Activated CD4-positive, alpha-beta T cell treated with anti-CD3 and anti-CD28 coated beads, Interleukin-2, amount 50 U/mL, for 16 hours (primary cell): ENCODE measurements at regions not wholly inside any gene's neighbourhood (a gene's known extent, or its start where the extent isn't known, plus 50 kb on each side); places are given as distances from the start of the nearest gene placed in this dataset.

ENCODE experiments used
- DNase-seq: peaks from one replicate; pipeline ENCODE4 v3.0.0-alpha.2; 2020

DNA sequence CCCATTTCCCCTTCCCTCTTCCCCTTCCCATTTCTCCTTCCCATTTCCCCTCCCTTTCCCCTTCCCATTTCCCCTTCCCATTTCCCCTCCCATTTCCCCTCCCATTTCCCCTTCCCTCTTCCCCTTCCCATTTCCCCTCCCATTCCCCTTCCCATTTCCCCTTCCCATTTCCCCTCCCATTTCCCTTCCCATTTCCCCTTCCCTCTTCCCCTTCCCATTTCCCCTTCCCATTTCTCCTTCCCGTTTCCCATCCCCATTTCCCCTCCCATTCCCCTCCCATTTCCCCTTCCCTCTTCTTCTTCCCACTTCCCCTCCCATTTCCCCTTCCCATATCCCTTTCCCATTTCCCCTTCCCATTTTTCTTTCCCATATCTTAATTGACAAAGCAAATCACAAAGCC is 109.0 kb downstream of the OLFM1 start:
- DNase-seq = no peak

DNA sequence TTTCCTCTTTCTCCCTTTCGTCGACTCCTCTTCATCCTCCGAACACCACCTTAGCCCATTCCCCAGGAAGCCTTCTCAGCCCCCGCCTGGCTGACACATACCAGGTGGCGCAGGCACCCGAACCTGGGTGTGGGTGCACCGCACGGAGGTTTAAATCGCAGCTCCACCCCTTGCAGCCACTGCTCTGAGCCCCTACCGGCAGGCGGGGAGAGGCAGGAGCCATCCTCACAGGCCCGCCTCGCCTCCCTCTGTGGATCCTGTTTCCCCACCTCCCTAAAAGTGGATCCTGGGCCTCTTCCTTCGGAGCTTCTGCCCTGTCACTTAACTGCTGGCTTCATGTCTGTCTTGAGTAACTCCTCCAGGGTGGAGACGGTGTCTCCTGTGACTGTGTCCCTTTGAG is 110.7 kb downstream of the OLFM1 start:
- no peak for DNase-seq

DNA sequence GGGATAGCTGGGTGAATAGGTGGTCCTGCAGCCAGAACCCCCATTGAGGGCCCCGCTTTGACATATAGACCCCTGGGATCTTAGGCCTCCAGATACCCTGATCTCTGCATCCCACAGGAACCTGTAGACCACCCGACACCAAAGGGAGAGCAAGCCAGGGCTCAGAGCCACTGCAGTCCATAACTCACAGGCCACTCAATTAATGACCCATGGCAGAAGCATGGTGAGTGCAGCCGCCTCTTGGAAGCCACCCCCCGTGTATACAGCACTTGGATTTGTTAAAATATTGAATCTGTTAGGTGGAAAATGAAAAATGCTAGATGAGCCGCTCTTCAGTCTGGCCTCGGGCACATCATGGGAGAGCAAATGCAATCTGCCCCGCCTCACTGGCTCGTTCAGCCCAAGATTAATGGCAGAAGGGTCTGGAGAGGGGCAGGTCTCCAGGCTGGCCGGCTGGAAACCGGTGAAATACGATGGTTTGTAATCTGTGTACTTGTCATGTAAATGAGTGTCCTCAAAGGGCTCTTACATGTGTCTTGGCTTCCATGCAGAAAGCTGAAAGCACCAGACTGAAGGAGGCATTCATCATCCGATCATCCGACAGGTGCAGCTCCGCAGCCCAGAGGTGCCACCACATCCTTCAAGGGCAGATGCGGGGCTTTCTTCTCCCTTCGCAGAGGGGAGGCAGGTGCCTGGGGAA is 111.3 kb downstream of the OLFM1 start:
- no peak for DNase-seq

DNA sequence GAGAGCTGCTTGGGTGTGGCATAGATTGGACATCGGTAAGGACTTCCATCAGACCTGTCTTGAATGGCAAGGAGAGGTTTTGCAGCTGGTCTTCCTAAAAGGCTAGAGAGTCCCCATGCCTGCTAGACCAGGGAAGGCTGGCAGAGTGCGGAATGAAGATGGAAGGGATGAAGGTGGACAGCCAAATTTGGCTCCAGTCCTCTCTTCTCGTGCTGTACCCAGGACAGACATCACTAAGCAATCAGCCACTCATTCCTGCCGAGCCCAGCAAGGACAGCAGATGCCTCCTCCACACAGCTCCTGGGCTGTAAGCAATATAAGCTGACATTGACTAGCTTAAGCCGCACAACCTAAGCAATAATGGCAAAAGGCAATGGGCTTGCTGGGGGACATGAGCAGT is 112.0 kb downstream of the OLFM1 start:
- no peak for DNase-seq

DNA sequence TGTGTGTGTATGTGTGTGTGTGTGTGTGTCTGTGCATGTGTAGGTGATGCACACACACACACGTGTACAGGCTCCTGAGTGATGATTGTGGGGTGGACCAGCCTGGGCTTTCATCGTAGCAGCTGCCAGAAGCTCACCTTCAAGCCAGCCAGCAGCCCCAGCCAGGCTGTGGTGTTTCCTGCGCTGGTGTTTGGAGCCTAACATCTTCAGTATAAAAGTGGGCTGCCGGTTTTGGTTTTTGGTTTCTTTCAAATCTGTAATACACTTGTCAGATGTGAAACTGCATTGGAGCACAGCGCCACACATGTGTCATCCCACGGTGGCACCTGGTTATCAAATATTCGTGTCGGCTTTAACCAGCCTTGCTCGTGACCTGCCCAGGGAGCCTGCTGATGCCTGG is 114.2 kb downstream of the OLFM1 start:
- DNase-seq = no peak

DNA sequence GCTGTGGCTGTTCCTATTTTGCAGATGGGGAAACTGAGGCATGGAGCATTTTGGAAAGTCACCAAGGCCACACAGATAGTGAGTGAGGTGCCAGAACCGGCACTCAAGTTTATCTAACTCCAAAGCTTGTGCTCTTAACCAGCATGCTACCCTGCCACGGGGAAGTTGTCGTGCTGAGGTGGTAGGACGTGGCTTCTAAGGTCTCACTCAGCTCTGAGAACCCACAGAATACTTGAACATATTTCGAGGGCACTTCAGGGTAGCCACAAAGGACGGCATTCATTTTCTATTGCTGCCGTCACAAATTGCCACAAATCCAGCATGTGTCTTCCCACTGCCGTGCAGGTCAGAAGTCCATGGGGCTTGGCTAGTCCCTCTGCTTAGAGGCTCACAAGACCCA is 116.7 kb downstream of the OLFM1 start:
- DNase-seq = no peak

DNA sequence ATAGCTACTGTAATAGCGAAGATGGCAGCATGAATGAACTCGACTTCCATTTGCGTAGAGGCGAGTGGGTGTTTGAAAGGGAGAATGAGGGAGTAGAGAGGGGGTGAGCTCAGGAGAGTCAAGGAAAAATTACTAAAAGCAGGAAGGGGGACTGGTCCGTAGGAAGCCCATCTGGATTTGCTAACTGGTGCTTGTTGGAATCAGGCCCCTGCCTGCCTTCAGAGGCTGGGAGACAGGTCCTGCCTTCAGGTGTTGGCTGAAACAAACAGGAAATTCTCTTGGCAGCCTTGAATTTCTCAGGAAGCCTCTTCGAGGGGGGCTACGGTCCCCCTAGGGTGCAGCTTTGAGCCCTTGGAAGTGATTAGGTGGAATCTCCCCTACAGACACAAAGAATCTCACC is 121.7 kb downstream of the OLFM1 start:
- DNase-seq = no peak

DNA sequence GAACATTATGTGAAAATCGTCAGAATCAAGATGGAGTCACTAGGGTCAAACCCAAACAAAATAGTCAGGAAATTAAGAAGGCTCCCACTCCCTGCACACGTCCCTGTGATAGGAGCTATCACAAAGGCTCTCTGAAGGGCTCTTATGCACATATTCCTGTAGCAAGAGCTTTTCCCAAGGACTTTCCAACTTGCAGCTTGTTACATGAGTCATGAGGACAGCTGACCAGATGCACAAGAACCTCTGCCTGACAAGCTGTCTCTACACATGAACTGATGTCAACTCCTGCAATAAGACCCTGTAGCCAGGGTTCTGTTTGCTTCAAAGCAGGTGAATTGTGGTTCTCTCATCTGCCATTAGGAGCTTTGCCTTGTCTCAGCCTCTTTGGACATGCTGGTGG is 122.4 kb downstream of the OLFM1 start:
- no peak for DNase-seq

DNA sequence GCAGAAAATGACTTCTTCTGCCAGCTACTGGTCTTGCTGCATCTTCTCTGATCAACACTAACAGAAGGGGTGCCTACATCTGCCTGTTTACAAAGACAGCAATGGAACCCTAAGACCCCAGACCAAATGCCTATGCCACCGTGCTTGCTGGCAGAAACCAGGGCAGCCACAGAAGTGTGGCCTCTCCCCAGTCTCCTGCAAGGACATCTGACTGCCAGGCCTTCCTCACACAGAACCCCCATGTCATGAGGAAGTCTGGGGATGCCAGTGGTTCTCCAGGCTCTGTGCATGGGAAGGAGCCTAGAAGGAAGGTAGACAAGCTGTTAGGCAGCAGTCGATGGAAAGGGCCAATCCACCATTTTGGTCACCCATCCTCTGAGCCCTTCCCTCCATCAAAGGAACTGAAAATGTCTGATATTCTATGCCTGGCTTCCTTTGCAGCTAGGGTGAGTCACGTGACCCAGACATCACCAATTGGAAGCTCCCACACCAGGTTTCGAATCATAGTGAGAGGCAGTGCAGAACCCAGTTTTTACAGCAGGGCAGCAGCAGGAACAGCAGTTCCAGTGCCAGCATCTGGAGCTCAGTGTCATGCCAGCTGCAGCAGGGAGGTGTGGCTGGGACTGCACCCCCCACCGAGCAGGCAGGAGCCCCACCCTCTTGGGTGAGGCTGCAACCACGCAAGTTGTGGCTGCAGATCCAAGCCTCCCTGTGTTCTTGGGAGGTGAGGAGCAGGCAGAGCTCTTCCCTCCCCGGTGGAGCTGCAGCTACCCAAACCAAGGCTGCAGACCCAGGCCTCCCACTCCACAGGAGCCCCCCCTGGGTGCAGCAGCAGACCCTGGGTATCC is 123.4 kb downstream of the OLFM1 start:
- DNase-seq = no peak

DNA sequence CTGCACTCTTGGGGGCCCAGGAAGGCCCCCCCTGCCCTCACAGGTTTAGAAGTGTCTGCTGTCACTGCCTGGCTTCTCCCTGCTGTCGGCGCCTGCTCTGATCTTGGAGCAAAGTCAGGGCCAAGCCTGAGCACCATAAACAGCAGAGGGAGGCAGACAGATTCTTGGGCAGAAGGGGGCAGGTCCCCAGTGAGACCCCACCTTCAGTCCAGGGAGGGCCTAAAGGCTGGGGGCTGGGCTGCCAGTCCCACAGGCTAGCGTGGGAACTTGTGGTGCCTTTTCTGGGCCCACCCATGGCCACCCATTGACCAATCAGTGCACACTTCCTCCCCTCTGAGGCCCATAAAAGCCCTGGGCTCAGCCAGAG is 124.0 kb downstream of the OLFM1 start:
- DNase-seq = no peak

DNA sequence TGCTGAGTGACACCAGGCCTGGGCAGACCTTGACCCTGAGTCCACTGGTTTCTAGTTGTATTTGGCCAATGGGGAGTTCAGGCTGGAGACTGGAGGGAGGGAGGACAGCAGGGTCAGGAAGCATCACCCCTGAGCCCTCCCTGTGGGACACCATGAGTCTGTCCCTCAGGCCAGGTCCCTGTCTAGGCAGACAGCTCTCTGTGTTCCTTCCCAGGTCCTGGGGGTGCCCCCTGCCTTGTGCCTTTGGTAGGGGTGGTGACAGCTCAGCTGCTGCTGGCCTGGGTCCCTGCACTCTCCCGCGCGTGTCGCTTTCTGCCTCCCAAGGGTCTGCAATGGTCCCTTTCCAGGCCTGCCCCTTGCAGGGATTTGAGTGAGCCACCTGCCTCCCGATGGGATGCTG is 125.5 kb downstream of the OLFM1 start:
- DNase-seq = no peak

DNA sequence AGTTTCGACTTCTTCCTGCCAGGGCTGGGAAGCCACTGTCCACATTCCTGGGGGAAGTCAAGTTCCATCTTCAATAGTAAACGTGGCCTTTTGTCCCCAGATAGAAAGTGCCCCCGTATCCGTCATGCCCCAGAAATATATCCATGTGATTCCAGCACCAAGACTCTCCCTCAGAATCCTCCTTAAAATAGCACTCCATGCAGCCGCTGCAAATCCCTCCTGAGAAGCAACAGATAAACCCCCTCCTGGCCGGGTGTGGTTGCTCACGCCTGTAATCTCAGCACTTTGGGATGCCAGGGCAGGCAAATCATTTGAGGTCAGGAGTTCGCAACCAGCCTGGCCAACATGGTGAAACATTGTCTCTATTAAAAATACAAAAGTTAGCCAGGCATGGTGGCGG is 126.1 kb downstream of the OLFM1 start:
- no peak for DNase-seq

DNA sequence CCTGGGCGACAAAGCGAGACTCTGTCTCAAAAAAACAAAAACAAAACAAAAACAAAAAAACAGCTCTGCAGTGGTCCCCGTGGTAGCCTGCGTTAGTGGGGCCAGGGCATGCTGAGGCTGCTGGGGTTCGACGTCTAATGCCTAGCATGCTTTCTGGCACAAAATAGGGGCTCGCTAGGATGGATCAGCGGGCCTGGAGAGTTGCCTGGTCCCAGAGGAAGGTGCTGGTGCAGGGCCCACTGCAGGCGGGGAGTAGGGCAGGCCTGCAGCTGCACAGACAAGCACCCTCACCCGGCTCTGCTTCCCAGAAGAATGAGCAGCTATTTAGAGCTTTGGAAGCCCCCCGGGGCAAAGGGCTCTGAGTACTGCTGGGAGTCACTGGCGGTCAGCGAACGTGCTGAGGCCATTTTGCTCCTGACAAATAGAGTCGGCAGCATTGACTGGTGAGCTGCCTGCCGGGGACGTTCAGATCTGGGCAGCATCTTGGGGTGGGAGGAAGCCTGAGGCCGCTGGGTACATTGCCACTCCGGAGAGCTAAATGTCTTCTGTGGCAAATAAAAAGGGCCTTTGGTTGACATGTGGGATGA is 126.7 kb downstream of the OLFM1 start:
- DNase-seq = no peak

DNA sequence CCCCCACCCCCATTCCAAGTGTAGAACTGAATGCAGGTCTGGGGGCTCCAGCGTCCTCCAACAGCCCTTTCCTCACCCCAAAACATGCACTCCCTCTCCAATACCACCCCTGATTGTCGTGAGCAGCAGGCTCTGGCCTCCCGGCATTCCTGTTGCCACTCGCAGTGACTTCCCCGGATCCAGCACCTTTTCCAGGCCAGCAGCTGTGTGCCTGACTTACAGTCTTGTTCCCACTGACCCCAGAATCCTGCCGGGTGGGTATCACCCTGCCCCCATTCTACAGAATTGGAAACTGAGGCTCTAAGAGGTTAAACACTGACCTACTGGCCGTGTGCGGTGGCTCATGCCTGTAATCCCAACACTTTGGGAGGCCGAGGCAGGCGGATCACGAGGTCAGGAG is 127.2 kb downstream of the OLFM1 start:
- DNase-seq = no peak

DNA sequence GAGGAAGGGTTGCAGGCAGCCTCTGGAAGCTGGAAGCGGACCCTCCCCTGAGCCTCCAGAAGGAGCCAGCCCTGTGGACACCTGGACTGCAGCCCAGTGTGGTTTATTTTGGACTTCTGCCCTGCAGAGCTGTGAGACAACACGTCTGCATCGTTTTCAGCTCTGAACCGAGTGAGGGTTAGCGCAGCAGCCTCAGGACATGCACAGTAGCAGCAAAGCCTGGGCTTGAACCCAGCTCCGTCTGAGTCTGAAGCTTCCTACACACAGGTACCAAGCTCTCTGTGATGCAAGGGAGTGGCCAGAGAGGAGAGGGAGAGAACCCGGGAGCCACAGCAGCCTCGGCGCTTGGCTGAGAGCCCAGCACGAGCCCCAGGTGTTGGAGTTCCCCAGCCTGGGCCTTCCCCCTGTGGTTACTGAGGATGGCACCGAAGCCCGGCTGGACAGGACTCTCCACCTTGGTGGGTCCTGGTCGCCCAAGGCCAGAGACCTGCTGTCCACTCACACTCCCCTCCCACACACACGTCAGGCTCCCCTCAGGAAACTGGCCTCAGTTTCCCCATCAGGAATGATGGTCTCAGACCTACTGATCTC is 128.2 kb downstream of the OLFM1 start:
- no peak for DNase-seq

DNA sequence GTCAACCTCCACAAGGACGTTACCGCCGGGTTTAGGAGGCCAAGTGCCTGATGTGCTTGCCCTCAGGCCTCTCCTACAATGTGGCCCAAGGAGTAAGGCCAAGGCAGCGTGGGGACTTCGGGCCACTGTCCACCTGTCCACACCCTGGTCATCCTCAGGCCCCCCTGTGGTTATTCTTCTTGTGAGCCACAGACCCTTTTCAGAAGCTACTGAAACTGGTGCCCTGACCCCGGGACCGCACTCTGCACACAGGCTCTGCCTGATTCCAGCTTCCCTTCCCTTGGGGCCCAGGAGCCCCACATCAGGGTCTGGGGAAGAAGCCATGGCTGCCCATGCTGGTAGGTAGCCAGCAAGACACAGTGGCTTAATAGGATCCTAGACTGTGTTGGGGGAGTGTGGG is 128.8 kb downstream of the OLFM1 start:
- no peak for DNase-seq

DNA sequence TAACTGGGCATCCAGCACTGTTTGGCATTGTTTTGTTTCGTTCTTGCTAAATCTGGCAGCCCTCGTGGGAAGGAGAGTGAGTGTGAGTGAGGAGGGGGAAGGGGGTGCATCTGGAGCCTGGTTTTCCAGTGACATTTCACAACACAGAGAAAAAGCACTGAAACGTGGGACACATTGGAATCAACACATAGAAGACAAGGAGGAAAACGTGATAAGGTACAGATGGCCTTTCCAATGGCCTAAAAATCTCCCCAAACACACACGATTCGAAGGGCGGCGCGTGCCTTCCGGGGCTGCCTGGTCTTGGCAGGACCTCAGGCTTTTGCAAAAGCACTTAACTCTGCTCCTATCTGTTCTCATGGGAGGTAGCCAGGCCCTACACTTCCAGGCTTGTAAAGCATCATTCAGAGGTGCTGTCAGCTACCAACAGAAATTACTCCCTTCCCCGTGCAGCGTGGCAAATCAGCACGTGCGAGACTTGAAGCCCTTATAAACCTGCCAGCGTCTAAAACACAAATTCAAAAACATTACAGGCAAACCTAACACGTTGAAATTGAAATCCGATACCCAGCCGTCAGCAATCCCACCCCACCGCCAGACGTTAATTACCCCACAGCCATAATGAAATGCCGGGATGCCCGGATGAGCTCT is 129.4 kb downstream of the OLFM1 start:
- no peak for DNase-seq

DNA sequence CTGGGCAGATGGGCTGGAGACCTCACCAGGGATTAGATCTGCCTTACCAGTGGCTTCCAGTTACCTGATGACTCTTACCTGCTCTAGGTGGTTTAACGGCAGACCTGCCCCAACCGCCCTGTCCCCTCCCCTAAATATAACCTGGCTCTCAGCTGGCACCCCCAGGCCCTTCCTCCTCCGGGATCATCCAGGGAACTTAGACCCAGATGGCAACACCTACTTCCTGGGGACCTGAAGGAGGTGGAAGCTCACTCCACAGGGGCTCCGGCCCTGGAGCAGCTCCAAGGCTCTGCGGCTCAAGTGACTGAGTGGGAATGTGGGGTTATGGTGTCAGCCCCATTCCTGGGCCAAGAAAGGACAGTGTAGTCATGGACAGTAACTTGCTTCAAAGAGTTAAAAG is 130.4 kb downstream of the OLFM1 start:
- DNase-seq = no peak

DNA sequence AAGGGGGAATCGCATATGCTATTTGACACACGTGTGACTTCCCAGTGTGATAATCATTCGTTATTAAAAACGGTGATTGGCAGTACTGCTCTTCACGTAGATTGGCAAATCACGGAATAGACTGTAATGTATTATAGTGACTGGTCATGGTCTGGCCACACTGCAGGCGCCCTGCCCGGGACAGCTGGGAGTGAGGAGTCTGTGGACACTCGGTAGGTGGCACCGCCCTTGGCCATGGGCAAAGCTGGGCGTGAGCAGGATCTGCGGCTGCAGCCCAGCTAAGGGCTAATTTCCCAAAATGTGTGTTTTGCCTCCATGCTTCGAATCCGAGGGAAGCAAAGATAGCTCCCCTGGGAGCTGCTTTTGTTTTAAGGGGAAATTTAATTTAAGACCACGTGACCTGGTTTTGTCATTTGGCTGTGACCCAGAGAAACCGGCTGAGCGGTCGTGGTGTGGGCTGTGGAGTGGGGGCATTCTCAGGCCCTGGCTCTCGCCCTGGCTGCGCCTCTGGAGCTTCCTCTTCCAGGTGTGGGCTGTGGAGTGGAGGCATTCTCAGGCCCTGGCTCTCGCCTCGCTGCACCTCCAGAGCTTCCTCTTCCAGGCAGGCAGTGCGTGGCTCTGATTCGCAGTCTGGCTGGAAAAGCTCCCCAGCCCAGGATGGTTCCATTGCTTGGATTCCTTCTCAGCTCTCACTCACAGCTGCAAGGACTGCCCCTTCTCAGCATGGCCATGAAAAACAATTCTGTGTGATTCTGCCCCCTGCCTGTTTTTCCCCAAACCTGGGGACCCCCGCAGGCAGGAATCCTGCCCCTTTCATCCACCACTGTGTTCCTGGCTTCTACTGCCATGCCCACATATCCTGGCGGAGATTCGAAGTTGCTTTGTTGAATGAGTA is 131.1 kb downstream of the OLFM1 start:
- DNase-seq = no peak

DNA sequence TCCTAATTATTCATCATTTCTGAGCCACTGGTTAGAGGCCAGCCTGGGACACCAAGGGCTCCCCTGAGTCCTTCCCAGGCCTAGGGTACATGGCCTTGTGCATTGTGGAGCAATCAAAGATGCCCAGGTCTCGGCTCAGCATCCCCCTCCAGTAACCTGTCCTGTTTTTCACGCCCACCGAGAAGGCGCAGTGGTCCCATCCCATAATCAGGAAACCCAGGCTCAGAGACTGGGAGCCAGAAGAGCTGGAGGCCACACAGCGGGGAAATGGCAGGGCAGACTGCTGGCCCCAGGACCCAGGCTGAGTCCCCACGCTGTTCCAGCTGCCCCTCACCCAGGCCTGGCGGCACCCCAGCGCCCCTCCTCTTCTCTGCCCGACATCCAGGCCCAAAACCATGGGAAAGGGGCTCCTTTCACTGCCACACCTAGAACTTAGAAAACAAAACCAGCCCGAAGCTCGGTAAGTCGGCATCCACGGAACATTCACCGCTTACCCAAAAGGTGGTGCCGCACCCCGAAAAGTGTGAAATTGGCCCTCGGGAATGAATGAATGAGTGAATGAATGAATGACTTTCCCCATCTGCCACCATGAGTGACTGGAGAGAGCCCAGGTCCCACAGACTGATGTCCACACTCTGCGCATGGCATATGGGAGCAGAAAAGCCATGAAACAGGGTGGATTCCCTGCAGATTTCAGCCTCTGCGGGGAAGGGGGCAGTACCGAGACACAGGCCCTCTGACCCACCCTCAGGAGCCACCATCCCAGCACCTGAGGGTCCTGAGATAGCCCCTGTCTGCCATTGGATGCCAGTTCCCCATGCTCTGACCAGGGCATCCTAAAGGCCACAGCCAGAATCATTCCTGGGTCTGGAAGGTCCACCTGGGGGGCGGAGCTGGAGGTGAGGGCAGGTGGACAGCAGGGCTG is 132.5 kb downstream of the OLFM1 start:
- no peak for DNase-seq
